Keratinocyte (primary cell): ENCODE measurements at regions not wholly inside any gene's neighbourhood (a gene's known extent, or its start where the extent isn't known, plus 50 kb on each side); places are given as distances from the start of the nearest gene placed in this dataset.

Source experiments
- DNase-seq: peaks from one replicate; pipeline ENCODE4 v3.0.0-alpha.2; 2011; ENCODE audit warnings: low read depth, missing footprints, low spot score
- FAIRE-seq: peaks from 2 replicates; lab custom pipeline; 2011; peaks lifted over from hg19 to GRCh38; lab: Jason Lieb, UNC
- H2AFZ ChIP-seq: 2 replicates; pipeline ENCODE4 v1.6.0; 2012; ENCODE audit warnings: low read length, control low read depth, inconsistent platforms; ENCODE audit not compliant: control insufficient read depth
- H3K27ac ChIP-seq: 2 replicates; pipeline ENCODE4 v1.5.1; 2011; ENCODE audit warnings: low read length; ENCODE audit not compliant: control insufficient read depth, insufficient read depth
- H3K27me3 ChIP-seq: 3 replicates; pipeline ENCODE4 v1.6.0; 2011; ENCODE audit warnings: low read length; ENCODE audit not compliant: control insufficient read depth, insufficient read depth; ENCODE audit errors: extremely low read depth
- H3K36me3 ChIP-seq, 2 experiments: 2 replicates in 1 of 2; 3 replicates in 1 of 2; pipeline ENCODE4 v1.5.1; 2011; ENCODE audit warnings: low read length in 2 of 2, mild to moderate bottlenecking in 1 of 2; ENCODE audit not compliant: control insufficient read depth in 2 of 2, insufficient read depth in 2 of 2; ENCODE audit errors: extremely low read depth in 1 of 2
- H3K4me1 ChIP-seq: 3 replicates; pipeline ENCODE4 v1.5.1; 2011; ENCODE audit warnings: low read length; ENCODE audit not compliant: control insufficient read depth, insufficient read depth; ENCODE audit errors: extremely low read depth
- H3K4me2 ChIP-seq: 3 replicates; pipeline ENCODE4 v1.6.0; 2011; ENCODE audit warnings: low read depth, low read length; ENCODE audit not compliant: control insufficient read depth, insufficient read depth; ENCODE audit errors: extremely low read depth
- H3K4me3 ChIP-seq, 3 experiments: fragments of 200-600 bp in 1 of 3; sonication (generic) in 1 of 3; 2 replicates in 2 of 3; 3 replicates in 1 of 3; pipeline ENCODE4 v1.5.1; 2011 to 2016; ENCODE audit warnings: low read length in 3 of 3, mild to moderate bottlenecking in 3 of 3, control low read depth in 2 of 3, inconsistent platforms in 1 of 3, low read depth in 1 of 3, mixed read lengths in 1 of 3, mixed run types in 1 of 3, moderate library complexity in 1 of 3; ENCODE audit not compliant: control insufficient read depth in 2 of 3, insufficient read depth in 2 of 3; ENCODE audit errors: extremely low read depth in 1 of 3
- H3K79me2 ChIP-seq: 2 replicates; pipeline ENCODE4 v1.6.0; 2012; ENCODE audit warnings: low read length; ENCODE audit not compliant: control insufficient read depth, insufficient read depth
- H3K9ac ChIP-seq: 3 replicates; pipeline ENCODE4 v1.6.0; 2011; ENCODE audit warnings: low read length; ENCODE audit not compliant: control insufficient read depth, insufficient read depth; ENCODE audit errors: extremely low read depth
- H3K9me1 ChIP-seq: 3 replicates; pipeline ENCODE4 v1.6.0; 2011; ENCODE audit warnings: low read length; ENCODE audit not compliant: control insufficient read depth, insufficient read depth; ENCODE audit errors: extremely low read depth
- H3K9me3 ChIP-seq: 2 replicates; pipeline ENCODE4 v1.5.1; 2012; ENCODE audit warnings: low read depth, low read length; ENCODE audit not compliant: control insufficient read depth
- H4K20me1 ChIP-seq: 3 replicates; pipeline ENCODE4 v1.6.0; 2011; ENCODE audit warnings: low read length; ENCODE audit not compliant: control insufficient read depth, insufficient read depth; ENCODE audit errors: extremely low read depth
- EZH2 ChIP-seq: IDR thresholded peaks from one replicate; pipeline ENCODE4 v1.6.1; 2012; ENCODE audit warnings: inconsistent platforms, mild to moderate bottlenecking, low read length, moderate library complexity
- dilution Hi-C: fragments of 300-500 bp; cut with MboI; formaldehyde crosslinking; loops from one replicate; pipeline ENCODE4 v1.7.0; 2020; ENCODE audit warnings: low sequenced_read_pairs; ENCODE audit not compliant: extremely low pct_ligation_motif_present
- TF ChIP-seq, protein P1 (sequence below), 3 experiments: IDR thresholded peaks in 1 of 3; conservative IDR thresholded peaks in 1 of 3; optimal IDR thresholded peaks in 1 of 3; 2 replicates in 2 of 3; 3 replicates in 1 of 3; pipeline versions ENCODE3 to v1.5.1; 2011; ENCODE audit warnings: low read length in 3 of 3, mild to moderate bottlenecking in 3 of 3, moderate library complexity in 2 of 3, control low read depth in 1 of 3, inconsistent platforms in 1 of 3; ENCODE audit not compliant: insufficient read depth in 2 of 3; ENCODE audit errors: extremely low read depth in 1 of 3

- Histone ChIP-seq H3K9me1 (no peaks in the 10 kb centered on the region), H3K36me3 (no peaks in the 10 kb centered on the region), H3K79me2 (no peaks in the 10 kb centered on the region), H3K9me3 (no peaks in the 10 kb centered on the region), H3K27ac (no peak overlapping the region), H3K4me1 (no peaks in the 10 kb centered on the region), H2AFZ (no peak overlapping the region), H3K27me3 (no peaks in the 10 kb centered on the region), H4K20me1 (no peaks in the 10 kb centered on the region), H3K9ac (no peak overlapping the region), H3K4me3 (no peak overlapping the region), H3K4me2 (no peak overlapping the region)
- dilution Hi-C loops: no loop called here
- TF ChIP-seq EZH2: no peak
- TF ChIP-seq, protein P1, sequence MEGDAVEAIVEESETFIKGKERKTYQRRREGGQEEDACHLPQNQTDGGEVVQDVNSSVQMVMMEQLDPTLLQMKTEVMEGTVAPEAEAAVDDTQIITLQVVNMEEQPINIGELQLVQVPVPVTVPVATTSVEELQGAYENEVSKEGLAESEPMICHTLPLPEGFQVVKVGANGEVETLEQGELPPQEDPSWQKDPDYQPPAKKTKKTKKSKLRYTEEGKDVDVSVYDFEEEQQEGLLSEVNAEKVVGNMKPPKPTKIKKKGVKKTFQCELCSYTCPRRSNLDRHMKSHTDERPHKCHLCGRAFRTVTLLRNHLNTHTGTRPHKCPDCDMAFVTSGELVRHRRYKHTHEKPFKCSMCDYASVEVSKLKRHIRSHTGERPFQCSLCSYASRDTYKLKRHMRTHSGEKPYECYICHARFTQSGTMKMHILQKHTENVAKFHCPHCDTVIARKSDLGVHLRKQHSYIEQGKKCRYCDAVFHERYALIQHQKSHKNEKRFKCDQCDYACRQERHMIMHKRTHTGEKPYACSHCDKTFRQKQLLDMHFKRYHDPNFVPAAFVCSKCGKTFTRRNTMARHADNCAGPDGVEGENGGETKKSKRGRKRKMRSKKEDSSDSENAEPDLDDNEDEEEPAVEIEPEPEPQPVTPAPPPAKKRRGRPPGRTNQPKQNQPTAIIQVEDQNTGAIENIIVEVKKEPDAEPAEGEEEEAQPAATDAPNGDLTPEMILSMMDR (optimal IDR thresholded peaks at IDR 0.05 in 1 of 3, IDR thresholded peaks at IDR 0.05 in 1 of 3, conservative IDR thresholded peaks at IDR 0.05 in 1 of 3; ENCODE audit: extremely low read depth in 1 of 3, insufficient read depth in 2 of 3, low read length in 3 of 3): no peak
- DNase-seq (no peak), FAIRE-seq (no peak)
Measured at GRCh38 chr1:194338241-194338948, 1152.0 kb upstream of the B3GALT2 start.

DNA sequence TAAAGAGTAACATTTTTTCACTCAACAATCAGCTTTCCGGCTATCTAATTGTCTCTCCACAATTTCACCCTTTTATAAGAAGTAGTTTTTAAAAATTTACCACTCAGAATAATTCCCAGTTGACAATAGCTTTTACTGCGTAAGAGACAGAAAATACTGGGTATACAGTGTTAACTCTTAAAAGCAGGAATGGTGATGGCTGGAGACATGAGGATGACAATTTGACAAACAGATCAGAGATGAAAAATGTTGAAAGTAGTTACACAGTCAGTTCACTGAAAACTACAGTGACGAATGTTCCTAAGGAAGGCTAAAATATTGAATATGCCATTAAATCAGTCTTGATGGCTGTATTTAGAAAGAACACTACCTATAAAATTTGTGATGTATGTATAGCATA, 1146.8 kb upstream of the B3GALT2 start:
- H3K4me3 ChIP-seq: no peak overlapping the region
- H3K9ac ChIP-seq: no peak overlapping the region
- H3K27ac ChIP-seq: no peak overlapping the region
- H3K4me2 ChIP-seq: no peak overlapping the region
- TF ChIP-seq, protein P1 (optimal IDR thresholded peaks at IDR 0.05 in 1 of 3, IDR thresholded peaks at IDR 0.05 in 1 of 3, conservative IDR thresholded peaks at IDR 0.05 in 1 of 3; ENCODE audit: extremely low read depth in 1 of 3, insufficient read depth in 2 of 3, low read length in 3 of 3): no peak
- TF ChIP-seq EZH2: no peak
- FAIRE-seq: no peak
- H3K4me1 ChIP-seq: no peaks in the 10 kb centered on the region
- H4K20me1 ChIP-seq: no peaks in the 10 kb centered on the region
- H3K9me1 ChIP-seq: no peaks in the 10 kb centered on the region
- dilution Hi-C loops: no loop called here
- DNase-seq: no peak
- no peak overlapping the region for H2AFZ ChIP-seq
- H3K36me3 ChIP-seq: no peaks in the 10 kb centered on the region
- H3K27me3 ChIP-seq: no peaks in the 10 kb centered on the region
- no peaks in the 10 kb centered on the region for H3K79me2 ChIP-seq
- no peaks in the 10 kb centered on the region for H3K9me3 ChIP-seq
